Neuron (in vitro differentiated cells): ENCODE measurements at regions not wholly inside any gene's neighbourhood (a gene's known extent, or its start where the extent isn't known, plus 50 kb on each side); places are given as distances from the start of the nearest gene placed in this dataset.

Experiments used
- H2AFZ ChIP-seq: one replicate; pipeline ENCODE4 v1.6.1; 2013; ENCODE audit warnings: low read depth, mild to moderate bottlenecking, inconsistent platforms, low read length, moderate library complexity
- H3K27me3 ChIP-seq: one replicate; pipeline ENCODE4 v1.6.1; 2013; ENCODE audit warnings: low read length; ENCODE audit not compliant: insufficient read depth
- H3K36me3 ChIP-seq: one replicate; pipeline ENCODE4 v1.6.1; 2013; ENCODE audit warnings: low read length; ENCODE audit not compliant: insufficient read depth
- H3K4me1 ChIP-seq: one replicate; pipeline ENCODE4 v1.6.1; 2013; ENCODE audit warnings: low read length; ENCODE audit not compliant: insufficient read depth
- H3K4me3 ChIP-seq: 2 replicates; pipeline ENCODE4 v1.5.1; 2013; ENCODE audit warnings: mild to moderate bottlenecking, low read length, moderate library complexity
- H3K9me3 ChIP-seq: one replicate; pipeline ENCODE4 v1.6.1; 2013; ENCODE audit warnings: low read length

- H3K9me3 ChIP-seq, result no peaks in the 10 kb centered on the region
- no peaks in the 10 kb centered on the region for H3K27me3 ChIP-seq
- no peak overlapping the region for H3K4me3 ChIP-seq
- no peaks in the 10 kb centered on the region for H3K36me3 ChIP-seq
- H2AFZ ChIP-seq, result no peak overlapping the region
- peaks cover 6% of the 10 kb centered on the region for H3K4me1 ChIP-seq
These were observed 518.6 kb downstream of the MIAT start for GRCh38 chr22:27175974-27176373.

GRCh38 chr22:27179161-27179560 is 521.8 kb downstream of the MIAT start:
- Histone ChIP-seq H3K9me3 (no peaks in the 10 kb centered on the region), H2AFZ (no peak overlapping the region), H3K4me3 (no peak overlapping the region), H3K4me1 (peaks cover 6% of the 10 kb centered on the region), H3K27me3 (no peaks in the 10 kb centered on the region), H3K36me3 (no peaks in the 10 kb centered on the region)

- Histone ChIP-seq H3K4me3 (no peak overlapping the region), H3K27me3 (no peaks in the 10 kb centered on the region), H3K36me3 (no peaks in the 10 kb centered on the region), H2AFZ (no peak overlapping the region), H3K9me3 (no peaks in the 10 kb centered on the region), H3K4me1 (no peaks in the 10 kb centered on the region)
These were observed 524.1 kb downstream of the MIAT start for GRCh38 chr22:27181537-27181936.

- Histone ChIP-seq H3K4me3 (no peak overlapping the region), H2AFZ (no peak overlapping the region), H3K36me3 (no peaks in the 10 kb centered on the region), H3K27me3 (no peaks in the 10 kb centered on the region), H3K4me1 (no peaks in the 10 kb centered on the region), H3K9me3 (no peaks in the 10 kb centered on the region)
These were observed 526.1 kb downstream of the MIAT start for GRCh38 chr22:27183474-27183873.

- Histone ChIP-seq H3K27me3 (no peaks in the 10 kb centered on the region), H3K9me3 (no peaks in the 10 kb centered on the region), H2AFZ (no peak overlapping the region), H3K4me3 (no peak overlapping the region), H3K36me3 (no peaks in the 10 kb centered on the region), H3K4me1 (no peaks in the 10 kb centered on the region)
These were observed 527.8 kb downstream of the MIAT start for GRCh38 chr22:27185099-27185709.

GRCh38 chr22:27185760-27186302 is 528.4 kb downstream of the MIAT start:
- Histone ChIP-seq H3K4me1 (no peaks in the 10 kb centered on the region), H3K36me3 (no peaks in the 10 kb centered on the region), H3K4me3 (no peak overlapping the region), H2AFZ (no peak overlapping the region), H3K27me3 (no peaks in the 10 kb centered on the region), H3K9me3 (no peaks in the 10 kb centered on the region)

- Histone ChIP-seq H3K9me3 (no peaks in the 10 kb centered on the region), H3K36me3 (no peaks in the 10 kb centered on the region), H3K4me1 (no peaks in the 10 kb centered on the region), H3K27me3 (no peaks in the 10 kb centered on the region), H2AFZ (no peak overlapping the region), H3K4me3 (no peak overlapping the region)
These were observed 529.3 kb downstream of the MIAT start for GRCh38 chr22:27186643-27187042.

GRCh38 chr22:27192135-27192829 is 534.9 kb downstream of the MIAT start:
- Histone ChIP-seq H2AFZ (no peak overlapping the region), H3K36me3 (no peaks in the 10 kb centered on the region), H3K9me3 (no peaks in the 10 kb centered on the region), H3K27me3 (no peaks in the 10 kb centered on the region), H3K4me1 (no peaks in the 10 kb centered on the region), H3K4me3 (no peak overlapping the region)

- H3K36me3 ChIP-seq, result no peaks in the 10 kb centered on the region
- H3K4me3 ChIP-seq, result no peak overlapping the region
- no peak overlapping the region for H2AFZ ChIP-seq
- H3K27me3 ChIP-seq, result no peaks in the 10 kb centered on the region
- no peaks in the 10 kb centered on the region for H3K4me1 ChIP-seq
- no peaks in the 10 kb centered on the region for H3K9me3 ChIP-seq
These were observed 535.8 kb downstream of the MIAT start for GRCh38 chr22:27193215-27193614.

- Histone ChIP-seq H3K4me3 (no peak overlapping the region), H2AFZ (no peak overlapping the region), H3K4me1 (no peaks in the 10 kb centered on the region), H3K36me3 (no peaks in the 10 kb centered on the region), H3K27me3 (no peaks in the 10 kb centered on the region), H3K9me3 (no peaks in the 10 kb centered on the region)
These were observed 536.2 kb downstream of the MIAT start for GRCh38 chr22:27193636-27194035.

- Histone ChIP-seq H2AFZ (no peak overlapping the region), H3K9me3 (no peaks in the 10 kb centered on the region), H3K4me1 (no peaks in the 10 kb centered on the region), H3K27me3 (no peaks in the 10 kb centered on the region), H3K36me3 (no peaks in the 10 kb centered on the region), H3K4me3 (no peak overlapping the region)
These were observed 536.8 kb downstream of the MIAT start for GRCh38 chr22:27194096-27194748.

- H3K27me3 ChIP-seq, result no peaks in the 10 kb centered on the region
These were observed 537.7 kb downstream of the MIAT start for GRCh38 chr22:27195094-27195493.

GRCh38 chr22:27195494-27195893 is 538.1 kb downstream of the MIAT start:
- Histone ChIP-seq H3K9me3 (no peaks in the 10 kb centered on the region), H3K27me3 (no peaks in the 10 kb centered on the region), H3K4me3 (no peak overlapping the region), H3K4me1 (no peaks in the 10 kb centered on the region), H3K36me3 (no peaks in the 10 kb centered on the region), H2AFZ (no peak overlapping the region)

More at GRCh38 chr22:27195094-27195493, 537.7 kb downstream of the MIAT start:
- Histone ChIP-seq H3K4me1 (no peaks in the 10 kb centered on the region), H3K36me3 (no peaks in the 10 kb centered on the region), H2AFZ (no peak overlapping the region), H3K9me3 (no peaks in the 10 kb centered on the region), H3K4me3 (no peak overlapping the region)
